WTC11 (cell line): ENCODE measurements at regions not wholly inside any gene's neighbourhood (a gene's known extent, or its start where the extent isn't known, plus 50 kb on each side); places are given as distances from the start of the nearest gene placed in this dataset.
"Not testable (repeated sequence)": the region's sequence is repeated elsewhere in the genome, so short reads cannot be mapped to it uniquely, and the experiment has no call there.

ENCODE experiments used
- ATAC-seq: fragments of 200-7000 bp; cut with Tn5 transposase; 2 replicates; pipeline ENCODE4 v1.10.0; 2021; ENCODE audit warnings: mild to moderate bottlenecking, moderate library complexity
- CTCF ChIA-PET: fragments of 300-600 bp; sonication (Branson Sonifier 250); formaldehyde crosslinking; loops from one replicate; lab custom pipeline; 2021; ENCODE audit warnings: antibody characterized with exemption; lab: Charles Lee
- POLR2A ChIA-PET: fragments of 350-600 bp; sonication (Branson Sonifier 250); formaldehyde crosslinking; loops from one replicate; lab custom pipeline; 2021; ENCODE audit warnings: antibody characterized with exemption; lab: Charles Lee
- DNase-seq: peaks from one replicate; pipeline ENCODE4 v3.0.0; 2021; ENCODE audit warnings: low spot score
- H3K27ac Mint-ChIP-seq: 2 replicates; pipeline ENCODE4 v1.8.0; 2021; ENCODE audit warnings: mixed read lengths
- H3K27me3 Mint-ChIP-seq: 2 replicates; pipeline ENCODE4 v1.8.0; 2021; ENCODE audit warnings: low read depth, mild to moderate bottlenecking, moderate library complexity, mixed read lengths
- H3K36me3 Mint-ChIP-seq: 2 replicates; pipeline ENCODE4 v1.8.0; 2021; ENCODE audit warnings: mixed read lengths
- H3K4me1 Mint-ChIP-seq: 2 replicates; pipeline ENCODE4 v1.8.0; 2022; ENCODE audit warnings: mixed read lengths
- H3K4me3 Mint-ChIP-seq: 2 replicates; pipeline ENCODE4 v1.8.0; 2021; ENCODE audit warnings: mild to moderate bottlenecking, moderate library complexity, mixed read lengths
- H3K9me3 Mint-ChIP-seq: 2 replicates; pipeline ENCODE4 v1.8.0; 2021; ENCODE audit warnings: mixed read lengths
- ATF1 ChIP-seq: sonication (generic); formaldehyde crosslinking; IDR thresholded peaks from 2 replicates; pipeline ENCODE4 v1.8.1; 2023; ENCODE audit warnings: mild to moderate bottlenecking, moderate library complexity, missing genetic modification reagents
- IRF2 ChIP-seq: sonication (generic); formaldehyde crosslinking; IDR thresholded peaks from 2 replicates; pipeline ENCODE4 v1.8.0; 2022; ENCODE audit warnings: low read depth, missing genetic modification reagents, borderline replicate concordance
- MXD4 ChIP-seq: fragments of 250-450 bp; sonication (Bioruptor Pico); IDR thresholded peaks from 2 replicates; pipeline ENCODE4 v1.8.0; 2021; ENCODE audit warnings: mild to moderate bottlenecking, moderate library complexity, borderline replicate concordance
- ZNF317 ChIP-seq: sonication (generic); formaldehyde crosslinking; IDR thresholded peaks from 2 replicates; pipeline ENCODE4 v1.8.1; 2023; ENCODE audit warnings: low read depth, mild to moderate bottlenecking, moderate library complexity, missing genetic modification reagents, borderline replicate concordance
- ZNF425 ChIP-seq: fragments of 250-450 bp; sonication (Bioruptor Pico); conservative IDR thresholded peaks from 2 replicates; pipeline ENCODE4 v1.9.0; 2021; ENCODE audit warnings: mild to moderate bottlenecking
- ZSCAN18 ChIP-seq: fragments of 250-450 bp; sonication (Bioruptor Pico); IDR thresholded peaks from 2 replicates; pipeline ENCODE4 v2.1.2; 2022; ENCODE audit warnings: mild to moderate bottlenecking, moderate library complexity
- TF ChIP-seq, protein P1 (sequence below): sonication (generic); formaldehyde crosslinking; conservative IDR thresholded peaks from 2 replicates; pipeline ENCODE4 v1.8.1; 2023; ENCODE audit warnings: mild to moderate bottlenecking, low read depth, missing genetic modification reagents, moderate library complexity
- TF ChIP-seq, protein P2 (sequence below): sonication (generic); formaldehyde crosslinking; IDR thresholded peaks from 2 replicates; pipeline ENCODE4 v1.8.0; 2023; ENCODE audit warnings: missing genetic modification reagents, mild to moderate bottlenecking, borderline replicate concordance

DNA sequence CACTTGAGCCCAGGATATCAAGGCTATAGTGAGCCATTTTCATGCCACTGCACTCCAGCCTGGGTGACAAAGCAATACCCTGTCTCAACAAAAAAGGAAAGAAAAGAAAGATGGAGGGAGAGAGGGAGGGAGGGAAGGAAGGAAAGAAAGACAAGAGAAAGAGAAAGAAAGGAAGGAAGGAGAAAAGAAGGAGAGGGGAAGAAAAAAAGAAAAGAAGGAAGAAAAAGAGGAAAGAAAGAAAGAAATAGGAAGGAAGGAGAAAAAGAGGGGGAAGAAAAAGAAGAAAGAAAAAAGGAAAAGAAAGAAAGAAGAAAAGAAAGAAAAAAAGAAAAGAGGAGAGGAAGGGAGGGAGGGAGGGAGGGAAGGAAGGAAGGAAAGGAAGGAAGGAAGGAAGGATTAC, 321.5 kb upstream of the CNTNAP2 start (continued):
- TF ChIP-seq, protein P1, sequence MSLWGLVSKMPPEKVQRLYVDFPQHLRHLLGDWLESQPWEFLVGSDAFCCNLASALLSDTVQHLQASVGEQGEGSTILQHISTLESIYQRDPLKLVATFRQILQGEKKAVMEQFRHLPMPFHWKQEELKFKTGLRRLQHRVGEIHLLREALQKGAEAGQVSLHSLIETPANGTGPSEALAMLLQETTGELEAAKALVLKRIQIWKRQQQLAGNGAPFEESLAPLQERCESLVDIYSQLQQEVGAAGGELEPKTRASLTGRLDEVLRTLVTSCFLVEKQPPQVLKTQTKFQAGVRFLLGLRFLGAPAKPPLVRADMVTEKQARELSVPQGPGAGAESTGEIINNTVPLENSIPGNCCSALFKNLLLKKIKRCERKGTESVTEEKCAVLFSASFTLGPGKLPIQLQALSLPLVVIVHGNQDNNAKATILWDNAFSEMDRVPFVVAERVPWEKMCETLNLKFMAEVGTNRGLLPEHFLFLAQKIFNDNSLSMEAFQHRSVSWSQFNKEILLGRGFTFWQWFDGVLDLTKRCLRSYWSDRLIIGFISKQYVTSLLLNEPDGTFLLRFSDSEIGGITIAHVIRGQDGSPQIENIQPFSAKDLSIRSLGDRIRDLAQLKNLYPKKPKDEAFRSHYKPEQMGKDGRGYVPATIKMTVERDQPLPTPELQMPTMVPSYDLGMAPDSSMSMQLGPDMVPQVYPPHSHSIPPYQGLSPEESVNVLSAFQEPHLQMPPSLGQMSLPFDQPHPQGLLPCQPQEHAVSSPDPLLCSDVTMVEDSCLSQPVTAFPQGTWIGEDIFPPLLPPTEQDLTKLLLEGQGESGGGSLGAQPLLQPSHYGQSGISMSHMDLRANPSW = no peak
- no peak for TF ChIP-seq IRF2

GRCh38 chr7:145784809-145785780, 331.5 kb upstream of the CNTNAP2 start:
- ChIA-PET CTCF (no interaction called here), POLR2A (no interaction called here)
- TF ChIP-seq ATF1 (CRISPR knock-in tag) = no peak
- no peak for ATAC-seq
- no peaks in the 10 kb centered on the region for H3K4me1 Mint-ChIP-seq
- no peak overlapping the region for H3K27ac Mint-ChIP-seq
- no peak for DNase-seq
- H3K36me3 Mint-ChIP-seq = no peaks in the 10 kb centered on the region
- peaks cover 11% of the 10 kb centered on the region for H3K9me3 Mint-ChIP-seq
- no peak overlapping the region for H3K4me3 Mint-ChIP-seq
- H3K27me3 Mint-ChIP-seq = no peaks in the 10 kb centered on the region

- CTCF ChIA-PET, POLR2A ChIA-PET: not testable (repeated sequence)
These were observed 335.2 kb upstream of the CNTNAP2 start for GRCh38 chr7:145781388-145781787.

GRCh38 chr7:145779140-145779539, 337.5 kb upstream of the CNTNAP2 start:
- CTCF ChIA-PET = no interaction called here
- Mint-ChIP-seq H3K27me3 (no peaks in the 10 kb centered on the region), H3K4me1 (no peaks in the 10 kb centered on the region), H3K36me3 (no peaks in the 10 kb centered on the region), H3K27ac (no peak overlapping the region)
- ATAC-seq = no peak
- POLR2A ChIA-PET = no interaction called here
- no peak for TF ChIP-seq ZNF425 (CRISPR knock-in tag)
- TF ChIP-seq ZSCAN18 = no peak
- TF ChIP-seq, protein P2, sequence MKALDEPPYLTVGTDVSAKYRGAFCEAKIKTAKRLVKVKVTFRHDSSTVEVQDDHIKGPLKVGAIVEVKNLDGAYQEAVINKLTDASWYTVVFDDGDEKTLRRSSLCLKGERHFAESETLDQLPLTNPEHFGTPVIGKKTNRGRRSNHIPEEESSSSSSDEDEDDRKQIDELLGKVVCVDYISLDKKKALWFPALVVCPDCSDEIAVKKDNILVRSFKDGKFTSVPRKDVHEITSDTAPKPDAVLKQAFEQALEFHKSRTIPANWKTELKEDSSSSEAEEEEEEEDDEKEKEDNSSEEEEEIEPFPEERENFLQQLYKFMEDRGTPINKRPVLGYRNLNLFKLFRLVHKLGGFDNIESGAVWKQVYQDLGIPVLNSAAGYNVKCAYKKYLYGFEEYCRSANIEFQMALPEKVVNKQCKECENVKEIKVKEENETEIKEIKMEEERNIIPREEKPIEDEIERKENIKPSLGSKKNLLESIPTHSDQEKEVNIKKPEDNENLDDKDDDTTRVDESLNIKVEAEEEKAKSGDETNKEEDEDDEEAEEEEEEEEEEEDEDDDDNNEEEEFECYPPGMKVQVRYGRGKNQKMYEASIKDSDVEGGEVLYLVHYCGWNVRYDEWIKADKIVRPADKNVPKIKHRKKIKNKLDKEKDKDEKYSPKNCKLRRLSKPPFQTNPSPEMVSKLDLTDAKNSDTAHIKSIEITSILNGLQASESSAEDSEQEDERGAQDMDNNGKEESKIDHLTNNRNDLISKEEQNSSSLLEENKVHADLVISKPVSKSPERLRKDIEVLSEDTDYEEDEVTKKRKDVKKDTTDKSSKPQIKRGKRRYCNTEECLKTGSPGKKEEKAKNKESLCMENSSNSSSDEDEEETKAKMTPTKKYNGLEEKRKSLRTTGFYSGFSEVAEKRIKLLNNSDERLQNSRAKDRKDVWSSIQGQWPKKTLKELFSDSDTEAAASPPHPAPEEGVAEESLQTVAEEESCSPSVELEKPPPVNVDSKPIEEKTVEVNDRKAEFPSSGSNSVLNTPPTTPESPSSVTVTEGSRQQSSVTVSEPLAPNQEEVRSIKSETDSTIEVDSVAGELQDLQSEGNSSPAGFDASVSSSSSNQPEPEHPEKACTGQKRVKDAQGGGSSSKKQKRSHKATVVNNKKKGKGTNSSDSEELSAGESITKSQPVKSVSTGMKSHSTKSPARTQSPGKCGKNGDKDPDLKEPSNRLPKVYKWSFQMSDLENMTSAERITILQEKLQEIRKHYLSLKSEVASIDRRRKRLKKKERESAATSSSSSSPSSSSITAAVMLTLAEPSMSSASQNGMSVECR (CRISPR knock-in tag) = no peak
- no peak for TF ChIP-seq MXD4 (CRISPR knock-in tag)
- no peak for TF ChIP-seq ZNF317 (CRISPR knock-in tag)
- TF ChIP-seq, all 79 proteins: peak for 0
- DNase-seq = no peak
- peaks cover 10% of the 10 kb centered on the region; the same call in 1 of the 2 replicates for H3K9me3 Mint-ChIP-seq
- H3K4me3 Mint-ChIP-seq = no peak overlapping the region

More at GRCh38 chr7:145781388-145781787, 335.2 kb upstream of the CNTNAP2 start:
- not testable (repeated sequence) for H3K4me3 Mint-ChIP-seq, H3K36me3 Mint-ChIP-seq, H3K4me1 Mint-ChIP-seq, ATAC-seq, H3K27me3 Mint-ChIP-seq, DNase-seq, H3K27ac Mint-ChIP-seq
- peaks cover 16% of the 10 kb centered on the region for H3K9me3 Mint-ChIP-seq
